Upper lobe of left lung (tissue), 6 donors: ENCODE measurements at regions not wholly inside any gene's neighbourhood (a gene's known extent, or its start where the extent isn't known, plus 50 kb on each side); places are given as distances from the start of the nearest gene placed in this dataset.

Experiments used
- ATAC-seq, 2 donors: fragments of 200-7000 bp; cut with Tn5 transposase; one replicate each; pipeline ENCODE4 v1.9.1; 2022; ENCODE audit warnings: mild to moderate bottlenecking in 2 of 2, moderate library complexity in 2 of 2; ENCODE audit not compliant: low FRiP score in 2 of 2
- DNase-seq, 2 donors: peaks; one replicate each; pipeline ENCODE4 v3.0.0-alpha.2; 2019 to 2020
- H3K27ac ChIP-seq, 4 donors: fragments of 200-600 bp; sonication (generic); one replicate each; pipeline ENCODE4 v1.5.1; 2016 to 2019
- H3K27me3 ChIP-seq, 4 donors: fragments of 200-600 bp; sonication (generic); one replicate each; pipeline ENCODE4 v1.5.1; 2017 to 2019
- H3K36me3 ChIP-seq, 4 donors: fragments of 200-600 bp; sonication (generic); one replicate each; pipeline ENCODE4 v1.5.1; 2016 to 2019
- H3K4me1 ChIP-seq, 4 donors: fragments of 200-600 bp; sonication (generic); one replicate each; pipeline ENCODE4 v1.5.1; 2018 to 2019
- H3K4me3 ChIP-seq, 4 donors: fragments of 200-600 bp; sonication (generic); one replicate each; pipeline ENCODE4 v1.5.1; 2017 to 2019; ENCODE audit warnings: mild to moderate bottlenecking in 2 of 4, moderate library complexity in 1 of 4
- H3K9me3 ChIP-seq, 4 donors: fragments of 200-600 bp; sonication (generic); one replicate each; pipeline ENCODE4 v1.5.1; 2018 to 2019
- EP300 ChIP-seq, 4 donors: sonication (generic); formaldehyde crosslinking; IDR thresholded peaks; one replicate each; pipeline ENCODE4 v1.5.1; 2017; ENCODE audit warnings: antibody characterized with exemption in 4 of 4, control low read depth in 2 of 4
- POLR2A ChIP-seq, 4 donors: fragments of 450-650 bp; IDR thresholded peaks; one replicate each; pipeline ENCODE4 v1.5.1; 2016 to 2017; ENCODE audit warnings: antibody characterized with exemption in 4 of 4, mild to moderate bottlenecking in 2 of 4
- POLR2AphosphoS5 ChIP-seq, 2 donors: sonication (generic); formaldehyde crosslinking; IDR thresholded peaks; one replicate each; pipeline ENCODE4 v1.5.1; 2017; ENCODE audit warnings: antibody characterized with exemption in 2 of 2
- WGBS, 2 donors: methylation state at CpG; one replicate each; pipeline ENCODE4 v1.1.5; 2017 to 2018; 5-methylcytosine and 5-hydroxymethylcytosine counted together
- TF ChIP-seq, protein P1 (sequence below), 6 experiments: fragments of 450-650 bp in 4 of 6; fragments of 200-600 bp in 2 of 6; sonication (generic) in 2 of 6; IDR thresholded peaks; one replicate each; pipeline ENCODE4 v1.5.1; 2016 to 2019; ENCODE audit warnings: antibody characterized with exemption in 6 of 6
- donor health status: DM: no; HTN: no; CAD: no; lungs with moderate emphysema.
- donor health status: DM: no; HTN: yes; CAD: no; lungs with severe emphysema.

DNA sequence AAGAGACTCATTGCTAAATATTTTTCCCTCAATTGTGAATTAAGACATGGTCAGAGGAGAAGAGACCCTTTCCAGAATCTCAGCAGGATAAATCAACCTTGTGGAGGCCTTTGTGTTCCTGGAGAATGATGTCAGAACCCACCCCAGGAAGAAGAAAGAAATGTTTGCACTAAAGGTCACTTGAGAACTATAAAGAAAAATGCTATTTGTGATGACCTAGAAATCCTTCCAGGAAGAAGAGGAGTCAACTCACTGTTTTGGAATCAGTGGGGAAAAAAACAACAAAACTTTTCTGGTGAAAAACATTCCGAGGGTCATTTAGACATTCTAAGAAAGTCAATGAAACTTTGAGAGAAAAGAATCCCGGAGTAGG, 129.1 kb upstream of the ANKRD1 start:
- no peaks in the 10 kb centered on the region for H3K9me3 ChIP-seq
- WGBS, 2 donors: 68 to 78% methylated on average over 2 of the region's 2 CpGs
- no peak for DNase-seq
- peak overlapping the region in 1 of 4 donors; percentile 67 for H3K27ac ChIP-seq
- no peaks in the 10 kb centered on the region for H3K27me3 ChIP-seq
- no peaks in the 10 kb centered on the region for H3K36me3 ChIP-seq
- no peak for ATAC-seq
- peaks cover 0 to 3% (median 0%) of the 10 kb centered on the region in 4 donors for H3K4me1 ChIP-seq
- no peak overlapping the region for H3K4me3 ChIP-seq
- TF ChIP-seq, protein P1, sequence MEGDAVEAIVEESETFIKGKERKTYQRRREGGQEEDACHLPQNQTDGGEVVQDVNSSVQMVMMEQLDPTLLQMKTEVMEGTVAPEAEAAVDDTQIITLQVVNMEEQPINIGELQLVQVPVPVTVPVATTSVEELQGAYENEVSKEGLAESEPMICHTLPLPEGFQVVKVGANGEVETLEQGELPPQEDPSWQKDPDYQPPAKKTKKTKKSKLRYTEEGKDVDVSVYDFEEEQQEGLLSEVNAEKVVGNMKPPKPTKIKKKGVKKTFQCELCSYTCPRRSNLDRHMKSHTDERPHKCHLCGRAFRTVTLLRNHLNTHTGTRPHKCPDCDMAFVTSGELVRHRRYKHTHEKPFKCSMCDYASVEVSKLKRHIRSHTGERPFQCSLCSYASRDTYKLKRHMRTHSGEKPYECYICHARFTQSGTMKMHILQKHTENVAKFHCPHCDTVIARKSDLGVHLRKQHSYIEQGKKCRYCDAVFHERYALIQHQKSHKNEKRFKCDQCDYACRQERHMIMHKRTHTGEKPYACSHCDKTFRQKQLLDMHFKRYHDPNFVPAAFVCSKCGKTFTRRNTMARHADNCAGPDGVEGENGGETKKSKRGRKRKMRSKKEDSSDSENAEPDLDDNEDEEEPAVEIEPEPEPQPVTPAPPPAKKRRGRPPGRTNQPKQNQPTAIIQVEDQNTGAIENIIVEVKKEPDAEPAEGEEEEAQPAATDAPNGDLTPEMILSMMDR (IDR thresholded peaks at IDR 0.05): no peak
- no peak for TF ChIP-seq POLR2A (IDR thresholded peaks at IDR 0.05)
- no peak for TF ChIP-seq POLR2AphosphoS5 (IDR thresholded peaks at IDR 0.05)
- TF ChIP-seq EP300 (IDR thresholded peaks at IDR 0.05): no peak

DNA sequence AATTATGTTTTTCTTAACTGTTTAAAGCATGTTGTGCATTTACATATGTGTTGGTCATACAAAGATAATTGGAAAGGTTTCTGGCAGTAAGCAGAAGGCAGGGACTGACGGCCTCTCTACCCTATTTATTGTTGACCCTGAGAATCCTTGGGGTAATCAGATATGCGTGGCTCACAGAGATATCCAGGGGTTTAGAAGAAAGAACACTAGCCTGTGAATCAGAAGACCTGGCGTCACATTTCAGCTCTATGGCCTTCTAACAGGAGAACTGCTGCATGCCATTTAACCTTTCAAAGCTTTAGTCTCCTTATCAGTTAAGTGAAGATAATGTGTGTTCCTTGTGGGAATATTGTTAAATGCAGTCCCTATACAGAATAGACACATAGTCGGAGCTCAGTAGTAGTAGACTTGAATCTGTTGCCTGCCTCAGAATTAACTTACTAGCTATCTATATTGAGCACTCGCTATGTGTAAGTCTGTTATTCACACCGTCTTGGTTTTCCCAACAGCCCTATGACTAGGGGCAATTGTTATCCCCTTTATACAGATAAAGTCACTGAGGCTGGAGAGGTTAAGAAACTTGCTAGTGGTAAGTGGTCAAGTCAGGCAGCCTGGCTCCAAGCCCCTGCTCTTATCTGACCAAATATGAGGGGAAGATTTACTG, 129.6 kb upstream of the ANKRD1 start:
- H3K27ac ChIP-seq: peak overlapping the region in 1 of 4 donors; percentile 67

DNA sequence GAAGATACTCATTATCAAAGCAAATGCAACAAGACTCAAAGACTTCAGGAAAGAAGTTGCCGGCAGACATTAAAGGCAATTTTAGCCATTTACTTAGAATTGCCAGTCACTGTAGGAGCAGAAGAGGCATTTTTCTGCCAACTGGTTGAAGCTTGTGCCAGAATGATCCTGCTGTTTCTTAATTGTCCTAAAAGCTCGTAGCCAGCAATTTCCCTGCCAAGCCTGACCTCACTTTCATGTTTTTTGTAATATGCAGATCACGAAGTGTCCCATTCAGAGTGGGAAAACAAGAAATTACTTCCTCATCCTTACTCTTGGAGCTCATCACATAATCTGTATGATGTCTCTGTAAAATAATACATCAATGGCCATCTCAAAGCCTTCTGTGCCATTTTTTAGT, 130.9 kb upstream of the ANKRD1 start:
- ATAC-seq: peak in 1 of 2 donors; percentile 32
- 49 to 58% methylated on average over 3 of the region's 3 CpGs for WGBS, 2 donors

More for the DNA sequence above, 129.6 kb upstream of the ANKRD1 start:
- ATAC-seq (no peak), DNase-seq (no peak)
- Histone ChIP-seq H3K9me3 (no peaks in the 10 kb centered on the region), H3K27me3 (no peaks in the 10 kb centered on the region), H3K4me3 (no peak overlapping the region), H3K36me3 (no peaks in the 10 kb centered on the region), H3K4me1 (peaks cover 0 to 3% (median 0%) of the 10 kb centered on the region in 4 donors)
- TF ChIP-seq POLR2A (IDR thresholded peaks at IDR 0.05) (no peak), POLR2AphosphoS5 (IDR thresholded peaks at IDR 0.05) (no peak), EP300 (IDR thresholded peaks at IDR 0.05) (no peak)
- TF ChIP-seq, protein P1 (IDR thresholded peaks at IDR 0.05): no peak
- 89 to 92% methylated on average over 6 of the region's 6 CpGs for WGBS, 2 donors

DNA sequence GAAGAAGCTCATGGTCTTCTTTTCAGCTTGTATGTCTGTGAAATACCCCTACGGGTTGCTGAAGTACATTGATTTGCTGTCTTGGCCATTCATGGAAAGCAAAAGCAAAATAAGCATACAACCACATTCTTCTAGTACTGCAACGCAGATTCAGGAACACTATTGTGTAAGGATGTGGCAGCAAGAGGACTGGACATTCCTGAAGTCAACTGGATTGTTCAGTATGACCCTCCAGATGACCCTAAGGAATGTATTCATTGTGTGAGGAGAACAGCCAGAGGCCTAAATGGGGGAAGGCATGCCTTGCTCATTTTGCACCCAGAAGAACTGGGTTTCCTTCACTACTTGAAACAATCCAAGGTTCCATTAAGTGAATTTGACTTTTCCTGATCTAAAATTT, 133.4 kb upstream of the ANKRD1 start:
- 67 to 68% methylated on average over 2 of the region's 2 CpGs for WGBS, 2 donors
- DNase-seq (no peak), ATAC-seq (no peak)
- TF ChIP-seq, protein P1 (IDR thresholded peaks at IDR 0.05): no peak
- peak in 1 of 2 donors; percentile 26 for TF ChIP-seq POLR2AphosphoS5 (IDR thresholded peaks at IDR 0.05)
- no peaks in the 10 kb centered on the region for H3K36me3 ChIP-seq
- no peaks in the 10 kb centered on the region for H3K27me3 ChIP-seq
- H3K4me3 ChIP-seq: no peak overlapping the region
- H3K4me1 ChIP-seq: peaks cover 0 to 3% (median 0%) of the 10 kb centered on the region in 4 donors
- H3K27ac ChIP-seq: no peak overlapping the region
- no peaks in the 10 kb centered on the region for H3K9me3 ChIP-seq

More for the DNA sequence above, 130.9 kb upstream of the ANKRD1 start:
- DNase-seq: no peak
- no peaks in the 10 kb centered on the region for H3K27me3 ChIP-seq
- no peaks in the 10 kb centered on the region for H3K9me3 ChIP-seq
- H3K4me1 ChIP-seq: peaks cover 0 to 3% (median 0%) of the 10 kb centered on the region in 4 donors
- TF ChIP-seq POLR2A (IDR thresholded peaks at IDR 0.05) (no peak), POLR2AphosphoS5 (IDR thresholded peaks at IDR 0.05) (no peak), EP300 (IDR thresholded peaks at IDR 0.05) (no peak)
- TF ChIP-seq, protein P1 (IDR thresholded peaks at IDR 0.05): no peak
- no peaks in the 10 kb centered on the region for H3K36me3 ChIP-seq
- no peak overlapping the region for H3K4me3 ChIP-seq
- H3K27ac ChIP-seq: no peak overlapping the region

DNA sequence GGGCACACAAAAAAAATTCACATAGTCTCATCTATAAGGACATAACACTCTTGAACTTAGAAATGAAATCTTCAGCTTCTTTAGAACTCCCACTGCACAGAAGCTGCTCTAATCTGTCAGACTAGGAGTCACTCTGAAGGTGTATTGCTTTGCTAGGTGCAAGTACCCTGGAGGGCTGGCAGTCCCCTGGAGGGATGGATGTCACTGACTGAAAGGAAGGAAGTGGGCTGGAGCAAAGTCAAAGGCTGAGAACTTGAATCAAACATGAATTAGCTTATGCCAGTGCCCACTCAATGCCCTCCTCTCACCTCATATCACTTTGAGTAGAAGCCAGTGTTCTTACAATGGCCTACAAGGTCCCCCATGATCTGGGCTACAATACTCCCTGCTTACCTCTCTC, 140.3 kb upstream of the ANKRD1 start:
- Histone ChIP-seq H3K36me3 (no peaks in the 10 kb centered on the region), H3K9me3 (no peaks in the 10 kb centered on the region), H3K4me1 (no peaks in the 10 kb centered on the region), H3K4me3 (no peak overlapping the region), H3K27ac (peak overlapping the region; percentile 10 to 46 (median 15)), H3K27me3 (no peaks in the 10 kb centered on the region)
- DNase-seq (no peak), ATAC-seq (no peak)
- TF ChIP-seq POLR2A (IDR thresholded peaks at IDR 0.05): no peak
